Hypothalamus (tissue), 51 donors: ENCODE measurements at regions not wholly inside any gene's neighbourhood (a gene's known extent, or its start where the extent isn't known, plus 50 kb on each side); places are given as distances from the start of the nearest gene placed in this dataset.

Source experiments
- DNase-seq, 51 donors: peaks; one replicate each; lab custom pipeline; 2025; lab: John Stamatoyannopoulos, UW

- no peak for DNase-seq
Observed at GRCh38 chr5:54927097-54927746, 58.2 kb downstream of the ESM1 start.

- DNase-seq: no peak
Observed at GRCh38 chr5:54924487-54924886, 60.9 kb downstream of the ESM1 start.

GRCh38 chr5:54917323-54917722 is 68.1 kb downstream of the ESM1 start:
- no peak for DNase-seq

- DNase-seq: no peak
Observed at GRCh38 chr5:54915466-54916027, 69.8 kb downstream of the ESM1 start.

GRCh38 chr5:54912021-54912420 is 73.4 kb downstream of the ESM1 start:
- DNase-seq: no peak

- no peak for DNase-seq
Observed at GRCh38 chr5:54909911-54910870, 75.2 kb downstream of the ESM1 start.

- DNase-seq: no peak
Observed at GRCh38 chr5:54908774-54909525, 76.4 kb downstream of the ESM1 start.

- peak in 29 of 51 donors; percentile 1 to 73 (median 27) for DNase-seq
Observed at GRCh38 chr5:54905942-54906537, 79.4 kb downstream of the ESM1 start.

- no peak for DNase-seq
Observed at GRCh38 chr5:54905246-54905795, 80.1 kb downstream of the ESM1 start.

- no peak for DNase-seq
Observed at GRCh38 chr5:54904425-54904824, 81.0 kb downstream of the ESM1 start.

- no peak for DNase-seq
Observed at GRCh38 chr5:54902791-54903473, 82.5 kb downstream of the ESM1 start.

GRCh38 chr5:54900984-54901725 is 84.2 kb downstream of the ESM1 start:
- no peak for DNase-seq

GRCh38 chr5:54897001-54897400 is 88.4 kb downstream of the ESM1 start:
- no peak for DNase-seq

GRCh38 chr5:54895816-54896341 is 89.5 kb downstream of the ESM1 start:
- peak in 22 of 51 donors; percentile 0 to 34 (median 20) for DNase-seq

- DNase-seq: no peak
Observed at GRCh38 chr5:54894957-54895815, 90.2 kb downstream of the ESM1 start.

GRCh38 chr5:54889826-54890225 is 95.6 kb downstream of the ESM1 start:
- DNase-seq: no peak

GRCh38 chr5:54887663-54888062 is 97.7 kb downstream of the ESM1 start:
- no peak for DNase-seq

GRCh38 chr5:54886866-54887265 is 98.5 kb downstream of the ESM1 start:
- no peak for DNase-seq
